ENCODE measurements at regions not wholly inside any gene's neighbourhood (a gene's known extent, or its start where the extent isn't known, plus 50 kb on each side); places are given as distances from the start of the nearest gene placed in this dataset.
"Not testable (repeated sequence)": the region's sequence is repeated elsewhere in the genome, so short reads cannot be mapped to it uniquely, and the experiment has no call there.

- not testable (repeated sequence) for DNase-seq
These were observed 109.0 kb upstream of the DEFB108B start for GRCh38 chr11:71723991-71724390.

- DNase-seq = not testable (repeated sequence)
These were observed 102.3 kb upstream of the DEFB108B start for GRCh38 chr11:71730748-71731147.

GRCh38 chr11:71734368-71734767 lies 98.6 kb upstream of the DEFB108B start:
- DNase-seq = peak; percentile 42

GRCh38 chr11:71738317-71738716 lies 94.7 kb upstream of the DEFB108B start:
- DNase-seq = not testable (repeated sequence)

- not testable (repeated sequence) for DNase-seq
These were observed 89.6 kb upstream of the DEFB108B start for GRCh38 chr11:71743385-71743784.

- not testable (repeated sequence) for DNase-seq
These were observed 87.3 kb upstream of the DEFB108B start for GRCh38 chr11:71745656-71746055.

GRCh38 chr11:71746263-71746662 lies 86.7 kb upstream of the DEFB108B start:
- not testable (repeated sequence) for DNase-seq

- DNase-seq = not testable (repeated sequence)
These were observed 83.9 kb upstream of the DEFB108B start for GRCh38 chr11:71748965-71749620.

GRCh38 chr11:71750908-71751307 lies 82.1 kb upstream of the DEFB108B start:
- DNase-seq = not testable (repeated sequence)

GRCh38 chr11:71764695-71765491 lies 68.1 kb upstream of the DEFB108B start:
- not testable (repeated sequence) for DNase-seq

- not testable (repeated sequence) for DNase-seq
These were observed 66.0 kb upstream of the DEFB108B start for GRCh38 chr11:71767016-71767415.

- DNase-seq = not testable (repeated sequence)
These were observed 60.8 kb upstream of the DEFB108B start for GRCh38 chr11:71772193-71772592.

GRCh38 chr11:71774603-71775222 lies 58.3 kb upstream of the DEFB108B start:
- no peak for DNase-seq

- not testable (repeated sequence) for DNase-seq
These were observed 52.9 kb upstream of the DEFB108B start for GRCh38 chr11:71780116-71780515.

- not testable (repeated sequence) for DNase-seq
These were observed 52.2 kb upstream of the DEFB108B start for GRCh38 chr11:71780771-71781170.

- not testable (repeated sequence) for DNase-seq
These were observed 51.5 kb upstream of the DEFB108B start for GRCh38 chr11:71781491-71781890.

- DNase-seq = not testable (repeated sequence)
These were observed 50.7 kb upstream of the DEFB108B start for GRCh38 chr11:71782229-71782861.

- not testable (repeated sequence) for DNase-seq
These were observed 49.8 kb upstream of the DEFB108B start for GRCh38 chr11:71783191-71783590.

All from CD4-positive, alpha-beta T cell treated with Interleukin-10 for 1 hour (primary cell).